ENCODE measurements at regions not wholly inside any gene's neighbourhood (a gene's known extent, or its start where the extent isn't known, plus 50 kb on each side); places are given as distances from the start of the nearest gene placed in this dataset.

DNA sequence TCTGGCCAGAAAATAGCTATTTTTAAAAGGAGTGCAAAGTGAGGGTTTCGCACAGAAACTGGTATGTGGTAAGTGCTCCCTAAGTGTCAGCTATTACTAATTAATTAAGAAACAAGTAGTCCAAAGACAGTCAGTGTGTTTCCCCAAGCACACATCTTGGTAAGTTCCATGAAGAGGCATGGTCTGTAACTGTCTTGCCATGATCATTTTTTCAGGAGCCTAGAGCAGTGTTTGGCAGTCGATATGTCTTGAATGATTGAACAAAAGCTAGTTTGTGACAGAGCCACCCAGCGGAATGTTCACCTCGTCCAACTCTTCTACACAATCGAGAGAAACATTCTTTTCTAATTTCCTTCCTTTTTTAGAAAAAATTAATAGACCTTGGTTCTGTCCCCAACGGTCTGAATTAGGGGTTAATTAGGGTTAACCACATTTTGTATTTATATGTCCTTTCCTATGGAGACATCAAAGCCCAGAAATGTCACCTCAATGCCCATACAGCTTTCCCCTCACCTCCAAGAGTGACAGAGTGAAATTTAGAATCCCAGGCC, 57.6 kb upstream of the FTH1 start:
- POLR2A ChIA-PET, result interaction anchor here (0.7 to 2.5 kb wide), 6 partner anchors 57 to 594 kb away, joined by 3 to 46 read pairs (median 3); partner anchors contain the start of gene FTH1
- H3K4me1 Mint-ChIP-seq, result peaks cover 6 to 30% (median 17%) of the 10 kb centered on the region in 4 donors
- H3K27me3 Mint-ChIP-seq, result peaks cover 0 to 3% (median 0%) of the 10 kb centered on the region in 5 donors
- H3K36me3 Mint-ChIP-seq, result peaks cover 0 to 8% (median 7%) of the 10 kb centered on the region in 3 donors
- H3K4me3 Mint-ChIP-seq, result peak overlapping the region; percentile 56 to 81 (median 75)
- peak overlapping the region; percentile 92 to 99 (median 98) for H3K27ac Mint-ChIP-seq
- DNase-seq (no peak), ATAC-seq (peak in 1 of 2 donors; percentile 2)
- peaks cover 0 to 19% (median 9%) of the 10 kb centered on the region in 9 donors for H3K9me3 Mint-ChIP-seq

DNA sequence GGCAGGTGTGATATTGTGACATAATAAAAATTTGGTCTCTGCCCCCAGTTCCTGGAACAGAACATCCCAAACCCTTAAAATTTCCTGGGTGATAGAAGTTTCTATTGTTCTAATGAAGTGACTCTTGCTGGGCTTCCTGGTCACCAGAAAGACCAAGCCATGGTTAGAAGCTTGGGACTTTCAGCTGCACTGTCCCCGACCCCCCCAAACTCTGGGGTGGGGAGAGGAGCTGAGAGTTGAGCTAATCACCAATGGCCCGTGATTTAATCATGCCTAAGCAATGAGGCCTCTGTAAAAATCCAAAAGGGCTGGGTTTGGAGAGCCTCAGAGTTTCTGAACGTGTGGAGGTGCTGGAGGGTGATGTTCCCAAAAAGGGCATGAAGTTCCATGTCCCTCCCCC, 54.8 kb upstream of the FTH1 start:
- no peak overlapping the region for H3K4me3 Mint-ChIP-seq
- POLR2A ChIA-PET, result interaction anchor here (0.6 to 1.8 kb wide), 2 partner anchors 41 to 55 kb away, joined by 4 to 7 read pairs; partner anchors contain the start of gene FTH1
- H3K27me3 Mint-ChIP-seq, result peaks cover 0 to 3% (median 0%) of the 10 kb centered on the region in 5 donors
- peaks cover 0 to 8% (median 7%) of the 10 kb centered on the region in 3 donors for H3K36me3 Mint-ChIP-seq
- H3K4me1 Mint-ChIP-seq, result peaks cover 6 to 36% (median 17%) of the 10 kb centered on the region in 4 donors
- peak overlapping the region in 8 of 10 donors; percentile 16 to 99 (median 75) for H3K27ac Mint-ChIP-seq
- DNase-seq (no peak), ATAC-seq (no peak)
- peaks cover 0 to 21% (median 10%) of the 10 kb centered on the region in 9 donors for H3K9me3 Mint-ChIP-seq

DNA sequence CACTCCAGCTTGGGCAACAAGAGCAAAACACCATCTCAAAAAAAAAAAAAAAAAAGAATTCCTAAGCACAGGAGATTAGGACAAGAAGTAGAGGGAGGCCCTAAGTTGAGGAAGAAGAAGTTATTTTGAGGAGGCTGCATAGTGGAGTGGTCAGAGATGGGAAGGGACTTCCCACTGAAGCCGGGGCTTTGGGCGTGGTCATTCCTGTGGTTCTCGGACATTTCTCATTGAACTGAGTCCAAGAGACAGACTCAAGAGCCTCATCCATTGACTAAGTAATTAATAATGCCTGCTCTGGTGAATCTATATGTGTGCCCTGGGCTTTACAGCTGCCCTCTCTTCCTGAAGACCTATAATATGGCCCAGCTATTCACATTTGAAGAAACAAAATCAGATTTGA, 53.2 kb upstream of the FTH1 start:
- peaks cover 4 to 24% (median 10%) of the 10 kb centered on the region in 4 donors for H3K4me1 Mint-ChIP-seq
- DNase-seq, result no peak
- ATAC-seq, result no peak
- POLR2A ChIA-PET, result no interaction called here
- peak overlapping the region in 5 of 10 donors; percentile 0 to 77 (median 54) for H3K27ac Mint-ChIP-seq
- peaks cover 0 to 21% (median 10%) of the 10 kb centered on the region in 9 donors for H3K9me3 Mint-ChIP-seq
- H3K36me3 Mint-ChIP-seq, result peaks cover 0 to 8% (median 7%) of the 10 kb centered on the region in 3 donors
- H3K4me3 Mint-ChIP-seq, result no peak overlapping the region
- H3K27me3 Mint-ChIP-seq, result peaks cover 0 to 3% (median 0%) of the 10 kb centered on the region in 5 donors

DNA sequence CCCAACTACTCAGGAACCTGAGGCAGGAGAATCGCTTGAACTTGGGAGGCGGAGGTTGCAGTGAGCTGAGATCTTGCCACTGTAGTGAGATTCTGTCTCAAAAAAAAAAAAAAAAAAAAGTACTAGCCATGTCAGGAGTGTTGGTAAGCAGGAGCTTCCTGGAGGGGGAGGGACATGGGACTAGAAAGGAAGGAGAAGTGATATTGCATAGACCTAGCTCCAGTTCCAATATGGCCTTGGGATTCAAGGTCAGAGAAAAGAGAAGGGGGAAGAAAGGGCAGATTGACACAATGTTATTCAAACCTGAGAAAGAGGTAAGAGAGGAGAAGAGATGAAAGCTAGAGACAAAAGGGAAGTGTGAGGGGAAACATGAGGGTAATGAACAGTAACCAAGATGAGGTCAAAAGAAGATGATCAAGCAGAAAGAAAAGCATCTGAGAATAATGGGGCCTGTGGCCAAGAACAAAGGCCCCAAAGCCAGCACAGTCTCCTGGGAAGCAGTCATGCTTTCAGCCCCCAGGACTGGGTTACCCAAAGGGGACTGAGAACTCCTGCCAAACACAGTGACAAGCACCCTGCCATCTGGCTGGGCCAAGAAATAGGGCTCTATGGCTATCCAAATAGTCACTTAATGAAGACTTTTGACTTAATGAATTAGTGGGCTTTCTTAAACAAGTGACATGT, 51.7 kb upstream of the FTH1 start:
- Mint-ChIP-seq H3K27me3 (peaks cover 0 to 3% (median 0%) of the 10 kb centered on the region in 5 donors), H3K27ac (peak overlapping the region in 6 of 10 donors; percentile 28 to 73 (median 62)), H3K4me3 (no peak overlapping the region), H3K36me3 (peaks cover 0 to 8% (median 7%) of the 10 kb centered on the region in 3 donors), H3K4me1 (peaks cover 0 to 14% (median 1%) of the 10 kb centered on the region in 4 donors), H3K9me3 (peaks cover 0 to 21% (median 10%) of the 10 kb centered on the region in 9 donors)
- ATAC-seq, result peak; percentile 47 to 53
- POLR2A ChIA-PET, result no interaction called here
- DNase-seq, result no peak

DNA sequence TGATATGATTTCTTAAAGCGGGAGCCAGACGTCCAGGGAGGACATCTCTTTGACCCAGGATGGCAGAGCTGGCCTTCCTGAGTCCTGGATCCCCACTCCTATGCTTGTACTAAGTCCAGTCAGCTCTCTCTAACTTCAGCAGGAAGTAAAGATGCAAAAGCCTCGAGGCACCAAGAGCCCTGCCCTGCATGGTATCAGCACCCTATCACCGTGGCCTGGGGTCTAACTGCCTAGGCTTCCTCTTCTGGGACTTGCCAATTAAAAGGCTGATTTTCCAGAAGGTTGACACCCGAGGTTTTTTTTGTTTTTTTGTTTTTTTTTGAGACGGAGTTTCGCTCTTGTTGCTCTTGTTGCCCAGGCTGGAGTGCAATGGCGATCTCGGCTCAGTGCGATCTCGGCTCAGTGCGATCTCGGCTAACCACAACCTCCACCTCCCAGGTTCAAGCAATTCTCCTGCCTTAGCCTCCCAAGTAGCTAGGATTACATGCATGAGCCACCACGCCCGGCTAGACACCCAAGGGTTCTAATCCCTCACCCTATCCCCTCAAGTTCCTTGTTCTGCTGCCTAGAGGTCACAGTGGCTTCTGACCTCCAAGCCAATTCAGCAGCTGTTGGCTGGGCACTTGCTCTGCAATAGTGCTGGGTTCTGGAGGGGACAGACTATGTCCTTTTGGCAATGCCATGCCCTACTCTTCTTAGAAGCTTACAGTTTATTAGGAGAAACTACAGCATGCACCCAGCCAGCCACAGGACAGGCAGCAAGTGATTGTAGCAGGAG, 50.6 kb upstream of the FTH1 start:
- H3K4me1 Mint-ChIP-seq, result peaks cover 0 to 12% (median 1%) of the 10 kb centered on the region in 4 donors

More for the DNA sequence above, 50.6 kb upstream of the FTH1 start:
- Mint-ChIP-seq H3K4me3 (no peak overlapping the region), H3K27me3 (peaks cover 0 to 3% (median 0%) of the 10 kb centered on the region in 5 donors), H3K27ac (peak overlapping the region in 3 of 10 donors; percentile 53 to 66 (median 56)), H3K9me3 (peaks cover 0 to 21% (median 10%) of the 10 kb centered on the region in 9 donors), H3K36me3 (peaks cover 0 to 8% (median 7%) of the 10 kb centered on the region in 3 donors)
- ATAC-seq (no peak), DNase-seq (no peak)
- POLR2A ChIA-PET, result no interaction called here

Data from naive thymus-derived CD8-positive, alpha-beta T cell (primary cell).